Transverse colon (tissue), 4 donors: ENCODE measurements at regions not wholly inside any gene's neighbourhood (a gene's known extent, or its start where the extent isn't known, plus 50 kb on each side); places are given as distances from the start of the nearest gene placed in this dataset.

Experiments
- CTCF ChIP-seq, 5 experiments: fragments of 200-600 bp in 3 of 5; fragments of 450-650 bp in 2 of 5; sonication (generic) in 3 of 5; IDR thresholded peaks; 1 replicate in 2 of 5; 2 replicates in 3 of 5; pipeline ENCODE4 v1.5.1; 2016 to 2017; ENCODE audit warnings: antibody characterized with exemption in 5 of 5, inconsistent platforms in 3 of 5, mild to moderate bottlenecking in 2 of 5, moderate library complexity in 1 of 5
- EP300 ChIP-seq: sonication (generic); formaldehyde crosslinking; IDR thresholded peaks from one replicate; pipeline ENCODE4 v1.6.1; 2017; ENCODE audit warnings: antibody characterized with exemption, low read depth
- POLR2A ChIP-seq: fragments of 450-650 bp; IDR thresholded peaks from one replicate; pipeline ENCODE4 v1.6.1; 2016; ENCODE audit warnings: antibody characterized with exemption, mild to moderate bottlenecking, moderate library complexity
- POLR2AphosphoS5 ChIP-seq, 3 donors: sonication (generic); formaldehyde crosslinking; IDR thresholded peaks; one replicate each; pipeline ENCODE4 v1.6.1; 2016; ENCODE audit warnings: antibody characterized with exemption in 3 of 3

DNA sequence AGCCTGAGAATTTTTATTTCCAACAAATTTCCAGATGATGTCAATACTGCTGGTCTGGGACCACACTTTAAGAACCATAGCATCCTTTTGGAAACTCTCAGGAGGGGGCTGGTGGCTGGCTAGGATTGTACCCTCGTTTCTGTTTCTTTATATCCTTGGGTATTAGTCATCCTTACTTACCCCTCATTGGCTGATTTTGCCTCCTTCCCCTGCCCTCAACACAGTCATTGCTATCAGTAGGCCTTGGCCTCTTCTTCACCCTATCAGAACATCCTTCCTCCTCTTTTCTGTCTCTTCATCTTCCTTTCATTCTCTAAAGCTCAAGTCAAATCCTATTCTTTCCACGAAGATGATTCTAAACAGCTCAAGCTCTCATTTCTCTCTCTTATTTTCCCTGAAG, 148.5 kb downstream of the ELOVL4 start:
- TF ChIP-seq CTCF (IDR thresholded peaks at IDR 0.05): no peak
- no peak for TF ChIP-seq EP300
- no peak for TF ChIP-seq POLR2A
- TF ChIP-seq POLR2AphosphoS5 (IDR thresholded peaks at IDR 0.05): no peak
